Inferior parietal cortex (tissue), 1 donor: ENCODE measurements at regions not wholly inside any gene's neighbourhood (a gene's known extent, or its start where the extent isn't known, plus 50 kb on each side); places are given as distances from the start of the nearest gene placed in this dataset.

Source experiments
- DNase-seq: peaks from one replicate; pipeline ENCODE4 v3.0.0-alpha.2; 2016; ENCODE audit errors: extremely low spot score

- no peak for DNase-seq
These were observed 607.3 kb downstream of the NCAM2 start for GRCh38 chr21:21605521-21605920.

GRCh38 chr21:21606041-21606440, 607.8 kb downstream of the NCAM2 start:
- no peak for DNase-seq

GRCh38 chr21:21612466-21612865, 614.3 kb downstream of the NCAM2 start:
- DNase-seq = peak; percentile 17

GRCh38 chr21:21614966-21615365, 616.8 kb downstream of the NCAM2 start:
- no peak for DNase-seq

- no peak for DNase-seq
These were observed 624.4 kb downstream of the NCAM2 start for GRCh38 chr21:21622460-21623234.

GRCh38 chr21:21624674-21625073, 626.5 kb downstream of the NCAM2 start:
- DNase-seq = no peak

GRCh38 chr21:21631961-21632360, 633.8 kb downstream of the NCAM2 start:
- no peak for DNase-seq

- DNase-seq = no peak
These were observed 634.7 kb downstream of the NCAM2 start for GRCh38 chr21:21632926-21633325.

- DNase-seq = no peak
These were observed 663.5 kb downstream of the NCAM2 start for GRCh38 chr21:21661741-21662140.

GRCh38 chr21:21662776-21663175, 664.6 kb downstream of the NCAM2 start:
- DNase-seq = no peak

GRCh38 chr21:21664871-21665270, 666.7 kb downstream of the NCAM2 start:
- DNase-seq = no peak

GRCh38 chr21:21666689-21667088, 668.5 kb downstream of the NCAM2 start:
- no peak for DNase-seq

- no peak for DNase-seq
These were observed 670.0 kb downstream of the NCAM2 start for GRCh38 chr21:21668198-21668597.

- no peak for DNase-seq
These were observed 675.8 kb downstream of the NCAM2 start for GRCh38 chr21:21673959-21674358.

GRCh38 chr21:21675601-21676000, 677.4 kb downstream of the NCAM2 start:
- DNase-seq = no peak

GRCh38 chr21:21682172-21682571, 684.0 kb downstream of the NCAM2 start:
- no peak for DNase-seq

GRCh38 chr21:21688889-21689288, 690.7 kb downstream of the NCAM2 start:
- no peak for DNase-seq

GRCh38 chr21:21690068-21690665, 692.0 kb downstream of the NCAM2 start:
- DNase-seq = no peak

- peak; percentile 47 for DNase-seq
These were observed 714.7 kb downstream of the NCAM2 start for GRCh38 chr21:21712748-21713520.

GRCh38 chr21:21713651-21714180, 715.5 kb downstream of the NCAM2 start:
- no peak for DNase-seq

GRCh38 chr21:21714426-21714825, 716.2 kb downstream of the NCAM2 start:
- DNase-seq = no peak

GRCh38 chr21:21715266-21715969, 717.2 kb downstream of the NCAM2 start:
- DNase-seq = no peak
